Loucy (cell line): ENCODE measurements at regions not wholly inside any gene's neighbourhood (a gene's known extent, or its start where the extent isn't known, plus 50 kb on each side); places are given as distances from the start of the nearest gene placed in this dataset.

ENCODE experiments used
- H2AFZ ChIP-seq: fragments of 200-600 bp; sonication (generic); 2 replicates; pipeline ENCODE4 v1.6.0; 2016; ENCODE audit warnings: antibody characterized with exemption, mild to moderate bottlenecking, low read length, moderate library complexity
- H3F3A ChIP-seq: fragments of 200-600 bp; 2 replicates; pipeline ENCODE4 v1.6.0; 2016; ENCODE audit warnings: antibody characterized with exemption, low read depth, mild to moderate bottlenecking
- H3K27me3 ChIP-seq: fragments of 200-600 bp; sonication (generic); 2 replicates; pipeline ENCODE4 v1.6.1; 2014; ENCODE audit warnings: low read length, mild to moderate bottlenecking; ENCODE audit not compliant: insufficient read depth, poor library complexity, severe bottlenecking
- H3K36me3 ChIP-seq: fragments of 200-600 bp; sonication (generic); 2 replicates; pipeline ENCODE4 v1.6.1; 2016; ENCODE audit warnings: low read length; ENCODE audit not compliant: insufficient read depth
- H3K4me1 ChIP-seq: fragments of 200-600 bp; sonication (generic); 2 replicates; pipeline ENCODE4 v1.5.1; 2014; ENCODE audit warnings: low read length, mild to moderate bottlenecking; ENCODE audit not compliant: insufficient read depth, poor library complexity, severe bottlenecking
- H3K4me2 ChIP-seq: fragments of 200-600 bp; sonication (generic); 2 replicates; pipeline ENCODE4 v1.6.0; 2014; ENCODE audit warnings: antibody characterized with exemption, low read length, low read depth, mild to moderate bottlenecking; ENCODE audit not compliant: poor library complexity, severe bottlenecking
- H3K4me3 ChIP-seq: fragments of 200-600 bp; sonication (generic); 2 replicates; pipeline ENCODE4 v1.5.1; 2014; ENCODE audit warnings: low read length, mild to moderate bottlenecking, mixed read lengths; ENCODE audit not compliant: poor library complexity, severe bottlenecking
- H3K79me2 ChIP-seq: fragments of 200-600 bp; sonication (generic); 2 replicates; pipeline ENCODE4 v1.6.1; 2014; ENCODE audit warnings: low read length; ENCODE audit not compliant: insufficient read depth
- H3K9ac ChIP-seq: fragments of 200-600 bp; sonication (generic); 2 replicates; pipeline ENCODE4 v1.6.0; 2014; ENCODE audit warnings: mild to moderate bottlenecking, low read depth, low read length, moderate library complexity; ENCODE audit not compliant: poor library complexity, severe bottlenecking
- H3K9me2 ChIP-seq: fragments of 200-600 bp; sonication (generic); replicated peaks from 2 replicates; pipeline ENCODE4 v1.6.1; 2016; ENCODE audit warnings: low read depth, low read length, mixed read lengths
- H3K9me3 ChIP-seq: fragments of 200-600 bp; sonication (generic); 2 replicates; pipeline ENCODE4 v1.6.1; 2014; ENCODE audit warnings: mild to moderate bottlenecking, antibody characterized with exemption, low read length, low read depth; ENCODE audit not compliant: insufficient read depth
- H4K20me1 ChIP-seq: fragments of 200-600 bp; sonication (generic); 2 replicates; pipeline ENCODE4 v1.6.0; 2014; ENCODE audit warnings: antibody characterized with exemption, low read length, mild to moderate bottlenecking; ENCODE audit not compliant: insufficient read depth, poor library complexity, severe bottlenecking
- EZH2phosphoT487 ChIP-seq: fragments of 200-600 bp; IDR thresholded peaks from 2 replicates; pipeline ENCODE4 v1.6.1; 2018; ENCODE audit warnings: antibody characterized with exemption, mild to moderate bottlenecking, moderate library complexity, borderline replicate concordance
- TF ChIP-seq, protein P1 (sequence below): fragments of 200-600 bp; sonication (generic); conservative IDR thresholded peaks from 2 replicates; pipeline ENCODE4 v1.5.1; 2014; ENCODE audit warnings: mild to moderate bottlenecking, antibody characterized with exemption, low read length

DNA sequence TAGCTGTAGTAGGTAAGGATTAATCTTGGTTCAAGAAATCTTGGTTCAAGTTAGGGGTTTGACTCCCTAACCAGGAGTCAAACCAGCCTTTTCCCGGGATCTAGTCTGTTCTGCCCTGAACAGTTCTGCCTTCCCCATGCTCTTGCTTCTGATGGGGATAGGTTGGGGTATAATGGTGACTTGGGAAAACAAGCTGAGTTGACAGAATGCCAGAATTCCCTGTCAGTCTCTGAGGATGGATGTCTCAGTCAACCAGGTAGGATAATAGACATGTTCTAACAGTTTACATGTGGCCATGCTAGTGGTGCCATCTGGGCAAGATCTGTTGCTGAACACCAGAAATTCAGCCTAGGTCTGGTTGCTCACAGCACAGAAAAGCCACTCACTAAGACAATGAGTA lies 51.4 kb downstream of the RAB40AL start:
- Histone ChIP-seq H3F3A (peaks cover 20% of the 10 kb centered on the region), H3K79me2 (peaks cover 21% of the 10 kb centered on the region; the same call in 1 of the 2 replicates), H3K4me1 (peaks cover 76% of the 10 kb centered on the region), H3K9me3 (no peaks in the 10 kb centered on the region), H3K36me3 (no peaks in the 10 kb centered on the region), H3K4me2 (peak overlapping the region; percentile 87), H3K4me3 (peak overlapping the region; percentile 77), H3K9ac (peak overlapping the region; percentile 92), H3K27me3 (no peaks in the 10 kb centered on the region), H4K20me1 (no peaks in the 10 kb centered on the region), H3K9me2 (no peaks in the 10 kb centered on the region), H2AFZ (no peak overlapping the region)
- TF ChIP-seq, protein P1, sequence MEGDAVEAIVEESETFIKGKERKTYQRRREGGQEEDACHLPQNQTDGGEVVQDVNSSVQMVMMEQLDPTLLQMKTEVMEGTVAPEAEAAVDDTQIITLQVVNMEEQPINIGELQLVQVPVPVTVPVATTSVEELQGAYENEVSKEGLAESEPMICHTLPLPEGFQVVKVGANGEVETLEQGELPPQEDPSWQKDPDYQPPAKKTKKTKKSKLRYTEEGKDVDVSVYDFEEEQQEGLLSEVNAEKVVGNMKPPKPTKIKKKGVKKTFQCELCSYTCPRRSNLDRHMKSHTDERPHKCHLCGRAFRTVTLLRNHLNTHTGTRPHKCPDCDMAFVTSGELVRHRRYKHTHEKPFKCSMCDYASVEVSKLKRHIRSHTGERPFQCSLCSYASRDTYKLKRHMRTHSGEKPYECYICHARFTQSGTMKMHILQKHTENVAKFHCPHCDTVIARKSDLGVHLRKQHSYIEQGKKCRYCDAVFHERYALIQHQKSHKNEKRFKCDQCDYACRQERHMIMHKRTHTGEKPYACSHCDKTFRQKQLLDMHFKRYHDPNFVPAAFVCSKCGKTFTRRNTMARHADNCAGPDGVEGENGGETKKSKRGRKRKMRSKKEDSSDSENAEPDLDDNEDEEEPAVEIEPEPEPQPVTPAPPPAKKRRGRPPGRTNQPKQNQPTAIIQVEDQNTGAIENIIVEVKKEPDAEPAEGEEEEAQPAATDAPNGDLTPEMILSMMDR = no peak
- TF ChIP-seq EZH2phosphoT487 = no peak

DNA sequence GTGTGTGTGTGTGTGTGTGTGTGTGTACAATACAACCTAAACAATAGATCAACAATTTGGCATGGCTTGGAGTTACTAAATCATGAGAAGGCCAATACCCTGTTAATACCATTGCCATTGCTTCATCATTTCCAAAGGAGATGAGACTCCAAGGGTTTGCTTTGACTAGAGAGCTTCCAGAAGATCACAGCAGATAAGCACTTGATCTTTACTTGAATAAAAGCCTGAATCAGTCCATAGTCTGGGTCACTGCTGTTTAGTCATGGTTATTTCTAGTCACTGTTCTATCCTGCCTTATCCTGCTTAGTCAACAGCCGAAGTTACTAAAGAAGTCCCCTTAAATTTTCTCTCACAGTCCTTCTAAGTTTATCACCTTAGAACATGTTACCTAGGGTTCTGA lies 58.2 kb downstream of the RAB40AL start:
- Histone ChIP-seq H3K79me2 (no peaks in the 10 kb centered on the region), H3K9me3 (no peaks in the 10 kb centered on the region), H3K9ac (no peak overlapping the region), H4K20me1 (no peaks in the 10 kb centered on the region), H3F3A (no peaks in the 10 kb centered on the region), H3K4me2 (no peak overlapping the region), H3K27me3 (no peaks in the 10 kb centered on the region), H2AFZ (no peak overlapping the region), H3K4me1 (peaks cover 11% of the 10 kb centered on the region), H3K4me3 (no peak overlapping the region), H3K9me2 (no peaks in the 10 kb centered on the region), H3K36me3 (no peaks in the 10 kb centered on the region)
- TF ChIP-seq, protein P1 = no peak
- TF ChIP-seq EZH2phosphoT487 = no peak

DNA sequence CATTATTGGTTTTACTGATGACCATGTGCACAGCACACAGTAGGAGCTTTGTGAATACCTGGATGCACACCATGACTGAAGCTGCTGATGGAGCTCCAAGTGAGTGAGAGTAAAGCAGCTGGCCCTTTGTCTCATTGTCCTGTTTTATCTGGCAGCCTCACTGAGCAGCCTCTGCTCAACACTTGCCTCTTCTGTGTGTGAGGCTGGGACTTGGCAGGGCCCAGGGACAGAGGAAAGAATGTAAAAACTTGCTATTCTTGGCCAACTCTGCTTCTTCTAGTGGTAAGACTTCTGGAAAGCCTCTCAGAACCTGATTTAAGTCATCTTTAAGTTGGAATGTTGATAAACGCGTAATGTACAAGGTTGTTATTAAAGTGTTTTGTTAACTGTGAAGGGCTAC lies 61.4 kb downstream of the BEX1 start:
- no peak overlapping the region for H3K9ac ChIP-seq
- H3K4me2 ChIP-seq = no peak overlapping the region
- no peak overlapping the region for H3K4me3 ChIP-seq
- H3K9me2 ChIP-seq = no peaks in the 10 kb centered on the region
- no peaks in the 10 kb centered on the region for H3K79me2 ChIP-seq
- no peaks in the 10 kb centered on the region for H4K20me1 ChIP-seq
- TF ChIP-seq, protein P1 = no peak
- no peak for TF ChIP-seq EZH2phosphoT487
- no peaks in the 10 kb centered on the region for H3K36me3 ChIP-seq
- peaks cover 12% of the 10 kb centered on the region for H3K4me1 ChIP-seq
- no peaks in the 10 kb centered on the region for H3K27me3 ChIP-seq
- H3K9me3 ChIP-seq = no peaks in the 10 kb centered on the region
- H3F3A ChIP-seq = no peaks in the 10 kb centered on the region
- H2AFZ ChIP-seq = no peak overlapping the region
